ENCODE measurements at regions not wholly inside any gene's neighbourhood (a gene's known extent, or its start where the extent isn't known, plus 50 kb on each side); places are given as distances from the start of the nearest gene placed in this dataset.

DNA sequence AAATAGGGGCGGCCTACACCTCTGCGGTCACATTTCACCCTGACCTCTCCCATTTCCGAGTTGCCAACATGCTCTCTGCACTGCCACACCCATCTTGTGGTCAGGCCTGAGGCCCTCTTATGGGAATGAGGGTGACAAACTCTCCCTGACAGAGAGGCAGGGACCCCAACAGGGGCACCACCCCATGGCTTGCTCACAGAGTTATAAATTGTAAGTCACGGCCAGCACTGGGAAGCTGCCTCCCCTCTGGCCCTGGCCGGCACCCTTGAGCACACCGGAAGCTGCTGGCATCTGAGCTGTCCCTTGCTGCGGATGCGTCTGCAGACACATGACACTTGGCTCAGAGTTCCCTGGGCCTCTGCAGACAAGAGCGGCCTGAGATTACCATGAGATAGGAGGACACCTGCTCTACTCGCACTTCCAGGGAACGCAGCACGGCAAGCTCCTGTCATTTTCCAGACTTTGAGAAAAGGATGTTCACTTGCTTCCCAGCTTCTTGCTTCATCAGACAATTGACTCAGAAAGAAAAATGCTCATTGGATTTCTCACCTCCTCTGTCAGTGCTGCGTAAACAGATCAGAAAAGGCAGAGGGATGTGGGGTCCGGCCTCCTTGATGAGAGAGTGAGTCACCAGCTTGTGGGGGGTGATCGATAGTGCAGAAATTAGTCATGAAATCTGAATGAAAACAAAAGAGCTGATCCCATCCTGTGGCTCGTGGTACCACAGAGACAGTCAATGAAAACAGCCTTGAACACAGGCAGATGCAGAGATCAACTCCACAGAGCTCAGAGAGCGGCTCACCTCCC is 269.8 kb downstream of the SYK start:
- peak; percentile 6 for DNase-seq (ENCODE audit: low spot score)

DNA sequence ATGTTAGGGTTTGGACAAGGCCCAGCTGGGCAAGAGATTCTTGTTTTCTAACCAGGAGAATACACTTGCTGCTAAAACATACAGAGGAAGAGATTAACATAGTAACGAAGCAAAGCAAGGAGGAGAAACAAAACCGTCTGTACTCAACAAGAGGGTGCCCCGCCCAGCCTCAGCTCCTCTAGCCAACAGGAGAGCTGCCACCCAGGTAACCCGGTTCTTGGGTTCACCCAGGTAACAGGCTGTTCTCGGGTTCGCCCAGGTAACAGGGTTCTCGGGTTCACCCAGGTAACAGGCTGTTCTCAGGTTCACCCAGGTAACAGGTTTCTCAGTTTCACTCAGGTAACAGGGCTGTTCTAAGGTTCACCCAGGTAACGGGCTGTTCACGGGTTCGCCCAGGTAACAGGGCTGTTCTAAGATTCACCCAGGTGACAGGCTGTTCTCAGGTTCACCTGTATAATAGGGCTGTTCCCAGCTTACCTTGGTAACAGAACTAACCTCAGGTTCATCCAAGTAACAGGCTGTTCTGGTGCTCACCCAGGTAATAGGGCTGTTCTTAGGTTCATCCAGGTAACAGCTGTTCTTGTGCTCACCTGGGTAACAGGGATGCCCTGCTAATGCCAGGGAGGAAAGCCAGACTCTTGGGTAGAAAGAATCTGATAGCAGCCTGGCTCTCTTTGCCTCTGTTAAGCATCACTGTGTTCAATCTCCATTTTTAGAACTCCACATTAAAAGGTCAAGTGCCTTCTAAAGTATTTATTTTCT is 271.6 kb downstream of the SYK start:
- no peak for DNase-seq (ENCODE audit: low spot score)

DNA sequence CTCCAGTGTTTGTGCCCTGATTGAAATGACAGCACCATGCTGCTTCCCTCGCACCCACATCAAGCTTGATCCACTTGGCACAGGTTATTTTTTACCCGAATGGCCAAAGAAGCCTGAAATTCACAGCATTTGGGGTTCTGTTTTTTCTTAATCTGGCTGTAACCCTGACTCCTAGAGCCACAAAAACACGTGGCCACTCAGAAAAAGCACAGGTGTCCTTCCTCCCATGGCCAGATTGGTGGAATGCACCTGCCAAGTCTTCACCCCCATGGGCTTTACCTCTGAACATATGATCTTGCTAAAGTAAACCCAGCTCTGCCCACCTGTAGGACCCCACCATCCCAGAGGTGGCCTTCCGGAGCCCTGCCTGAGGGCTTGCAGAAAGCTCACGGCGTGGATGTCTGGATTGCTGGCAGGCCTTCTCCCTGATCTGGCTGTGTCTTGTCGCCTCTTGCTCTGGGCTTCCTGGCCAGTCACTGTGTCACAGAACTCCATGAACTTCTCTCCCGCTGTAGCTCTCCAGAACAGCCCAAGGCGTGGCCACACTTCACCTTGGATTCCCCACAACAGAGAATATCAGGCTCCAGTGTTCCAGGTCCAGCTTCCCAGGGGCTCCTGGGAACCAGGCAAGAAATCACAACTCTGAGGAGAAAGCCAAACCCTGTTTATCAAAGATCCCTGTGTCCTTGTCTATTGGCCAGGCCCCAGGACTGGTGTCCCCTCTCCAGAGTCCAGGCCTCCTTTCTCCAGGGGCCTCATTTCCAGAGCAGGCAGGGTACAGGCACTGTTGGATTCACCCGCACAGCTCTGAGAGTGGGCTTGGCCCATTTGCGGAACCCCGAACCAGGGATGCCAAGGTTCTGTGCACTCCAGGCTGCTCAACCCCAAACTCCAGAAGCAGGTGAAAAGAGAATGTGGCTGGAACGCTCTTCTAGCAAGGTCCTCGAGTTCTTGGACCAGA is 272.5 kb downstream of the SYK start:
- no peak for DNase-seq (ENCODE audit: low spot score)

DNA sequence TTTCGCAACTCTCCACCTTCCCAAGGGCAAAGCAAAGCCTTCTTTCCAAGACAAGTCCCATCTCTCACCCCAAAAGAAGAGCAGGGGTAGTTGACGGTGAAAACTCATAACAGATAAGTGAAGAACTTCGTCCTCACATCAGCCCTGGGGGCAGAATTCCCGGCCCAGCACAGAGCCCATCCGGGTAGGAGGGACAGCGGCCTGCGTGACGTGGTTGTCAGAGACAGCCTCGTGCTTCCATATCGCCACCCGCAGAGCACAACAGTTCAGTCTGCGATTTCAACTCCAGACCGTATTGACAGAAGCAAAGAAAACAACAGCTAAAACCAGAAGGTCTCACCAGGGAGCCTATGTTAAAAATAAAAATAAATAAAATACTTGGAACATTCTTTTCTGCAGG is 273.2 kb downstream of the SYK start:
- DNase-seq (ENCODE audit: low spot score), result no peak

DNA sequence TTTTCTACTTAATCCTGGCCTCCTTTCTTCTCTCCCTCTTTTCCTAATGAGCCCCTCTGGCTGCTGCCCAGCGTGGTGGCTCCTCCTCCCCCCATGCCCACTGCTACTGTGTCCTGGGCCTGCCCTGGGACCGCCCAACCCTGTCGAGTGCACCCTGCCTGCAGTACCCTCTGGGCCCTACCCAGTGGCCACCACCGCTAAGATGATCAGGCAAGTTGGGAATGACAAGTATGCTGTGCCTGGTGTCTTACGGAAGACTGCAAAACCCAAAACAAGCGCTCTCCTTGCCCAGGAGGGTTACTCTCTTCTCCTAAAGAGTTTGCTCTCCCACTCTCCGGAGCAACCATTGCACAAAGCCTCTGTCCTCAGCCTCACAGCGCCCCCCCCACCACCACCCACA is 273.7 kb downstream of the SYK start:
- DNase-seq (ENCODE audit: low spot score), result no peak

DNA sequence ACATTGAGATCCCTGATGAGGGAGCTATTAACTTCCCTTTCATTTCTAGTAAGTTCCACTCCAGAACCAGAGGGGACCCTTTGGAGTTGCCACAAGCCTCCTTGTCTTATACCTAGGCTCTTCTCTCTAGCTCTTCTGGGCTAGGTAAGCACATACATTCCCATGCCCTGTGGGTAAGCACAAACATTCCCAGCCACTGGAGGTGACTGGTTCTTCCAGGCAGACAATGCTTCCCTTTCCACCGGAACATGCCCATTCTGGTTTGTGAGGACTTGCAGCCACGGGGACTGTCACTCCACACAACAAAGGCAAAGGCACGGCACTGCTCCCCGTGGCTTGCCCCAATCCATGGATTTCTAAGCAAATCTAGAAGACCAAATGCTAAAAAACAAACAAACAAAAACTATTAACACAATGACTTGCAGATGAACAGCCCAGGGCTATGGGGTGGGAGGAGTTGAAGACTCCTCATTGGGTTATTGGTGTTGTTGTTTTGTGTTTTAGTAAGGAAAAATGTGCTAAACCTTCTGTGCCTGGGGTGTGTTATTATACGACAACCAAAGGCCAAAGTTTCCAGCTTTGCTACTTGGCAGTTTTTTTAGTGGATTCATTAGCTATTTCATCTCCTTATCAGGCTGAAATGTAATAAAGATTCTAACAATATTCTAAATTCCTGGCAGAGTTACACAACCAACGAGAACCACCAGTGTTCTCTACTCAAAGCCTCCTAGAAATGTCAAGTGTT is 276.2 kb downstream of the SYK start:
- no peak for DNase-seq (ENCODE audit: low spot score)

DNA sequence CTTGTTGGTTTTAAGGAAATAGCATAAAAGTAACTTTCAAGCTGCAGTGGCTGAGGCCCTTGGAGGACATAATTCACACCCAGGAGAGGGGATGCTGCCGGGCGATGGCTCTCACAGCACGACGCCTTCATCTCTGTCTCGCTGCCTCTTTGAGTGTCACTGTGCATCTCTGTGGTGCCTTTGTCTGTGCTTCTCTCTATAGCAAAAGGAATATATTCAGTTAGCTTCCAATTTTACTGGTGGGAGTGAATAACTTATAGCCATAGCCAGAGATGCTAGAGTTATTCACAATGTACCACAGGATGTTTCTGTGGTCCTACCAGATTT is 276.7 kb downstream of the SYK start:
- DNase-seq (ENCODE audit: low spot score), result no peak

- DNase-seq (ENCODE audit: low spot score), result no peak
These were observed 279.0 kb downstream of the AUH start for GRCh38 chr9:91082731-91083130.

- DNase-seq (ENCODE audit: low spot score), result no peak
These were observed 276.7 kb downstream of the AUH start for GRCh38 chr9:91084896-91085516.

GRCh38 chr9:91085517-91086291 is 276.0 kb downstream of the AUH start:
- no peak for DNase-seq (ENCODE audit: low spot score)

DNA sequence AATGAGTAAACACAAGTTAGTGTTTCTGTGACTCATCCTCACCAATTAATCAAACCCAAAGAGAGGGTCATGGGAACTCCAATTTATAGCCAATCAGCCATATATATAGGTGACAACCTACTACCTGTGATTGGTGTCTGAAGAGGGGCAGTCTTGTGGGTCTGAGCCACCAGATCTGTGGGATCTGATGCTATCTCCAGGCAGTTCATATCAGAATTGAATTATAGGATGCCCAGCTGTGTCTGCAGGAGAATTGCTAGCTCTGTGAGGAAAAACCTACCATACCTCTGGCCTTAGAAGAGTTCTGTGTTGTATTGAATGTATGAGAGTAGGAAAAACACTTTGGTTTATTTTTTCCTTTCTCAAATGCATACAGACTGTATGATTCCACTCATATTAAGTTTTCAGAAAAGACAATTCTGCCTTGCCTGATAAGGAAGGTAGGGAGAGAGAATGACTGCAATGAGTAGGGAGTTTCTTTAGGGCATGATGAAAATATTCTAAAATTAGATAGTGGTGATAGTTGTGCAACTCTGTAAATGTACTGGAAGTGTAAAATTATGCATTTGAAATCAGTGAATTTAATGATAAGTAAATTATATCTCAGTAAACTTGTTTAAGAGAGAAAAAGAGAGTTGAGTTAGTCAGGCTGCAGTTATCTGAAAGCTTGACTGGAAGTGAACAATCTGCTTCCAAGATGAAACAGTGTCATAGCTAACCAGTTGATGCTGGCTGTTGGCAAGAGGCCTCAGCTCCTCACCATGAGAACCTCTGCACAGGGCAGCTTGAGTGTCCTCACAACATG is 274.9 kb downstream of the AUH start:
- DNase-seq (ENCODE audit: low spot score), result no peak

DNA sequence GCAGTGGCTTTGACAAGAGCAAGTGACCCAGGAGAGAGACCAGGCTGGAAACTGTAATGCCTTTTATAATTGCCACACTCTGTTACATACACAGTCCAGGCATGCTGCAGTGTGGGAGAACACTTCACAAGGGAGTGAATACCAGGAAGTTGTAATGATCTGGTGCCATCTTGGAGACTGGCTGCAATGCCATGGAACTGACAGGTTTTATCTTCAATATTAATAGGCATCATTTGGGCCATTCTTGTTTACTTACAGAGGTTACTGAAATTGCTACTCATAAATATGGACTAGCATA is 274.3 kb downstream of the AUH start:
- DNase-seq (ENCODE audit: low spot score), result no peak

GRCh38 chr9:91089405-91090129 is 272.2 kb downstream of the AUH start:
- peak; percentile 9 for DNase-seq (ENCODE audit: low spot score)

DNA sequence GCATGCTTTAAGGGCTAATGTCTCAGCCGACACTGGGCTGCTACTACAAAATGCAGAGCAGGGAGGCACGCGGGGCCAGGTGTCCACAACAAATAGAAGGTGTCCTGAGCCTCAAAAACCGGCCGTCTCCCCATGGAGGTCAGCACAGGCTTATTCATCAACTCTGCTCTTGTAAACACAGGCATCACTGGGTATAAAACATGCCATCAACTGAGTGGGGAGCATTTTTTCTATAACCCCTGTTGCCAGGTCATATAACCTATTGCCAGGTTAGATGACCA is 271.6 kb downstream of the AUH start:
- DNase-seq (ENCODE audit: low spot score), result no peak

DNA sequence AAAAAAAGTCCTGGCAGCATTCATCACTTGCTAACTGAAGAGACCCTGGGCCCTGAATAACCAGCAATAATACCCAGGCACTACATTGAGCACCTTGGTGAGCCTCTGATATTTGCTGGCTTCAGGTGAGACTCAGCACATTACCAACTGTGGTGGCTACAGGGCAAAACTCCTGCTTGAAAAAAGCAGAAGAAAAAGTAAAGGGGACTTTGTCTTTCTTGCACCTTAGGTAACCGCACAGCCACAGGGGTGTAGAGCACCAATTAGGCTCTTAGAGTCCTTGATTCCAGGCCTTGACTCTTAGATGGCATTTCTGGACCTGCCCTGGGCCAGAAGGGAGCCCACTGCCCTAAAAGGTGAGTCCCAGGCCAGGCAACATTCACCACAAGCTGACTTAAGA is 269.5 kb downstream of the AUH start:
- DNase-seq (ENCODE audit: low spot score), result no peak

GRCh38 chr9:91094324-91095088 is 267.2 kb downstream of the AUH start:
- no peak for DNase-seq (ENCODE audit: low spot score)

- no peak for DNase-seq (ENCODE audit: low spot score)
These were observed 263.4 kb downstream of the AUH start for GRCh38 chr9:91098203-91098850.

- DNase-seq (ENCODE audit: low spot score), result no peak
These were observed 262.3 kb downstream of the AUH start for GRCh38 chr9:91099436-91099835.

All from CD4-positive, alpha-beta T cell treated with Interleukin-15 for 4 hours (primary cell).